ENCODE measurements at regions not wholly inside any gene's neighbourhood (a gene's known extent, or its start where the extent isn't known, plus 50 kb on each side); places are given as distances from the start of the nearest gene placed in this dataset.

DNA sequence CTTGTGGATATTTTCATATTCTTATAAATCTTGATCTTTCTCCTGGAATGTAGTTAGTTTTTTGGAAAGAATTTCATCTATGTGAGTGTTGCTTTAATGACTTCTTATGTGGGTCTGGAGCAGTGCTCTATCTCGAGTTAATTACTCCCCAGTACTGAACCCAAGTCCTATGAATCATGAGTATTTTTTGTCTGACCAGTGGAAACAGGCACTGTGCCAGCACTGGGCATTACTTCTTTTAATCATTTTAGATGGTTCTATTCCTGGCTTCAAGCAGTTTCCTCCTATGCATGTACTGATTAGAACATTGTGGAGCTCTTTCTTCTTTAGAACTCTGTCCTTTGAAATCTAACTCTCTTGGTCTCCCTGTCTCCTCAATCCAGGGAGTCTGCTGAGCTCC lies 466.3 kb downstream of the PCDH17 start:
- TF ChIP-seq RAD21 (IDR thresholded peaks at IDR 0.05) (no peak), GABPA (IDR thresholded peaks at IDR 0.05 in 1 of 2, conservative IDR thresholded peaks at IDR 0.05 in 1 of 2) (no peak), HNF4A (conservative IDR thresholded peaks at IDR 0.05) (no peak), SP1 (IDR thresholded peaks at IDR 0.05) (no peak), HNF4G (IDR thresholded peaks at IDR 0.05) (no peak), NR2F2 (IDR thresholded peaks at IDR 0.05) (no peak)
- TF ChIP-seq, protein P1, sequence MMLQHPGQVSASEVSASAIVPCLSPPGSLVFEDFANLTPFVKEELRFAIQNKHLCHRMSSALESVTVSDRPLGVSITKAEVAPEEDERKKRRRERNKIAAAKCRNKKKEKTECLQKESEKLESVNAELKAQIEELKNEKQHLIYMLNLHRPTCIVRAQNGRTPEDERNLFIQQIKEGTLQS (IDR thresholded peaks at IDR 0.05) = no peak
- TF ChIP-seq, protein P2, sequence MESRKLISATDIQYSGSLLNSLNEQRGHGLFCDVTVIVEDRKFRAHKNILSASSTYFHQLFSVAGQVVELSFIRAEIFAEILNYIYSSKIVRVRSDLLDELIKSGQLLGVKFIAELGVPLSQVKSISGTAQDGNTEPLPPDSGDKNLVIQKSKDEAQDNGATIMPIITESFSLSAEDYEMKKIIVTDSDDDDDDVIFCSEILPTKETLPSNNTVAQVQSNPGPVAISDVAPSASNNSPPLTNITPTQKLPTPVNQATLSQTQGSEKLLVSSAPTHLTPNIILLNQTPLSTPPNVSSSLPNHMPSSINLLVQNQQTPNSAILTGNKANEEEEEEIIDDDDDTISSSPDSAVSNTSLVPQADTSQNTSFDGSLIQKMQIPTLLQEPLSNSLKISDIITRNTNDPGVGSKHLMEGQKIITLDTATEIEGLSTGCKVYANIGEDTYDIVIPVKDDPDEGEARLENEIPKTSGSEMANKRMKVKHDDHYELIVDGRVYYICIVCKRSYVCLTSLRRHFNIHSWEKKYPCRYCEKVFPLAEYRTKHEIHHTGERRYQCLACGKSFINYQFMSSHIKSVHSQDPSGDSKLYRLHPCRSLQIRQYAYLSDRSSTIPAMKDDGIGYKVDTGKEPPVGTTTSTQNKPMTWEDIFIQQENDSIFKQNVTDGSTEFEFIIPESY (IDR thresholded peaks at IDR 0.05) = no peak
- TF ChIP-seq, protein P3, sequence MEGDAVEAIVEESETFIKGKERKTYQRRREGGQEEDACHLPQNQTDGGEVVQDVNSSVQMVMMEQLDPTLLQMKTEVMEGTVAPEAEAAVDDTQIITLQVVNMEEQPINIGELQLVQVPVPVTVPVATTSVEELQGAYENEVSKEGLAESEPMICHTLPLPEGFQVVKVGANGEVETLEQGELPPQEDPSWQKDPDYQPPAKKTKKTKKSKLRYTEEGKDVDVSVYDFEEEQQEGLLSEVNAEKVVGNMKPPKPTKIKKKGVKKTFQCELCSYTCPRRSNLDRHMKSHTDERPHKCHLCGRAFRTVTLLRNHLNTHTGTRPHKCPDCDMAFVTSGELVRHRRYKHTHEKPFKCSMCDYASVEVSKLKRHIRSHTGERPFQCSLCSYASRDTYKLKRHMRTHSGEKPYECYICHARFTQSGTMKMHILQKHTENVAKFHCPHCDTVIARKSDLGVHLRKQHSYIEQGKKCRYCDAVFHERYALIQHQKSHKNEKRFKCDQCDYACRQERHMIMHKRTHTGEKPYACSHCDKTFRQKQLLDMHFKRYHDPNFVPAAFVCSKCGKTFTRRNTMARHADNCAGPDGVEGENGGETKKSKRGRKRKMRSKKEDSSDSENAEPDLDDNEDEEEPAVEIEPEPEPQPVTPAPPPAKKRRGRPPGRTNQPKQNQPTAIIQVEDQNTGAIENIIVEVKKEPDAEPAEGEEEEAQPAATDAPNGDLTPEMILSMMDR (IDR thresholded peaks at IDR 0.05; ENCODE audit: low read depth, low read length, missing input control) = no peak
- TF ChIP-seq, protein P4, sequence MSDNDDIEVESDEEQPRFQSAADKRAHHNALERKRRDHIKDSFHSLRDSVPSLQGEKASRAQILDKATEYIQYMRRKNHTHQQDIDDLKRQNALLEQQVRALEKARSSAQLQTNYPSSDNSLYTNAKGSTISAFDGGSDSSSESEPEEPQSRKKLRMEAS (IDR thresholded peaks at IDR 0.05) = no peak
- Histone ChIP-seq H3K27ac (ENCODE audit: low read depth in 1 of 2, low read length in 2 of 2) (no peak overlapping the region), H3K9me3 (ENCODE audit: control insufficient read depth in 4 of 4, low read length in 3 of 4) (no peaks in the 10 kb centered on the region), H3K4me1 (ENCODE audit: control insufficient read depth in 4 of 4, insufficient read depth in 4 of 4, low read length in 3 of 4) (no peaks in the 10 kb centered on the region), H3K4me3 (ENCODE audit: low read depth in 1 of 3, low read length in 3 of 3) (no peak overlapping the region), H3K36me3 (ENCODE audit: control insufficient read depth in 4 of 4, insufficient read depth in 3 of 4, low read depth in 1 of 4, low read length in 3 of 4) (no peaks in the 10 kb centered on the region), H3K9ac (ENCODE audit: low read depth in 1 of 2, low read length in 2 of 2) (no peak overlapping the region), H3K27me3 (ENCODE audit: control insufficient read depth in 4 of 4, insufficient read depth in 4 of 4, low read length in 3 of 4) (no peaks in the 10 kb centered on the region)
- no peak for DNase-seq (ENCODE audit: low spot score)
- 63% methylated on average over 1 of the region's 1 CpG for WGBS

DNA sequence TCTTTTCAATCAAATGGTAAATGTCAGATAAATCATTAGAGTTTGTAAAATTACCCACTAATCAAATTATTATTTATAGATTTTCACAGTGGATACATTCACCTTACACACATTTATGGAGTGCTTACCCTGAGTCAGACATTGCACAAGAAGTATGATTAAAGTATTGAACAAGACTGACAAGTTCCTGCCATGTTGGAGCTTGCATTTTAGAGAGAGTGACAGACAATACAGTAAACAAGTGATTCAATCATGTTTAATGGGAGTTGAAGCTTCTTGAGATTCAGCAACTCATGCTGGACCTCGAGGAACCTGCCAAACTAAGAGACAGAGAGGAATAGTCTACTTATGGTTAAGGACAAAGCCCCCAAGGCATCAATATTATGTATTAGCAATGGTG lies 487.8 kb downstream of the PCDH17 start:
- Histone ChIP-seq H3K9me3 (ENCODE audit: control insufficient read depth in 4 of 4, low read length in 3 of 4) (no peaks in the 10 kb centered on the region), H3K36me3 (ENCODE audit: control insufficient read depth in 4 of 4, insufficient read depth in 3 of 4, low read depth in 1 of 4, low read length in 3 of 4) (no peaks in the 10 kb centered on the region), H3K4me3 (ENCODE audit: low read depth in 1 of 3, low read length in 3 of 3) (no peak overlapping the region), H3K9ac (ENCODE audit: low read depth in 1 of 2, low read length in 2 of 2) (no peak overlapping the region), H3K4me1 (ENCODE audit: control insufficient read depth in 4 of 4, insufficient read depth in 4 of 4, low read length in 3 of 4) (no peaks in the 10 kb centered on the region), H3K27me3 (ENCODE audit: control insufficient read depth in 4 of 4, insufficient read depth in 4 of 4, low read length in 3 of 4) (no peaks in the 10 kb centered on the region), H3K27ac (ENCODE audit: low read depth in 1 of 2, low read length in 2 of 2) (no peak overlapping the region)
- no peak for DNase-seq (ENCODE audit: low spot score)
- TF ChIP-seq, protein P5, sequence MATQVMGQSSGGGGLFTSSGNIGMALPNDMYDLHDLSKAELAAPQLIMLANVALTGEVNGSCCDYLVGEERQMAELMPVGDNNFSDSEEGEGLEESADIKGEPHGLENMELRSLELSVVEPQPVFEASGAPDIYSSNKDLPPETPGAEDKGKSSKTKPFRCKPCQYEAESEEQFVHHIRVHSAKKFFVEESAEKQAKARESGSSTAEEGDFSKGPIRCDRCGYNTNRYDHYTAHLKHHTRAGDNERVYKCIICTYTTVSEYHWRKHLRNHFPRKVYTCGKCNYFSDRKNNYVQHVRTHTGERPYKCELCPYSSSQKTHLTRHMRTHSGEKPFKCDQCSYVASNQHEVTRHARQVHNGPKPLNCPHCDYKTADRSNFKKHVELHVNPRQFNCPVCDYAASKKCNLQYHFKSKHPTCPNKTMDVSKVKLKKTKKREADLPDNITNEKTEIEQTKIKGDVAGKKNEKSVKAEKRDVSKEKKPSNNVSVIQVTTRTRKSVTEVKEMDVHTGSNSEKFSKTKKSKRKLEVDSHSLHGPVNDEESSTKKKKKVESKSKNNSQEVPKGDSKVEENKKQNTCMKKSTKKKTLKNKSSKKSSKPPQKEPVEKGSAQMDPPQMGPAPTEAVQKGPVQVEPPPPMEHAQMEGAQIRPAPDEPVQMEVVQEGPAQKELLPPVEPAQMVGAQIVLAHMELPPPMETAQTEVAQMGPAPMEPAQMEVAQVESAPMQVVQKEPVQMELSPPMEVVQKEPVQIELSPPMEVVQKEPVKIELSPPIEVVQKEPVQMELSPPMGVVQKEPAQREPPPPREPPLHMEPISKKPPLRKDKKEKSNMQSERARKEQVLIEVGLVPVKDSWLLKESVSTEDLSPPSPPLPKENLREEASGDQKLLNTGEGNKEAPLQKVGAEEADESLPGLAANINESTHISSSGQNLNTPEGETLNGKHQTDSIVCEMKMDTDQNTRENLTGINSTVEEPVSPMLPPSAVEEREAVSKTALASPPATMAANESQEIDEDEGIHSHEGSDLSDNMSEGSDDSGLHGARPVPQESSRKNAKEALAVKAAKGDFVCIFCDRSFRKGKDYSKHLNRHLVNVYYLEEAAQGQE (IDR thresholded peaks at IDR 0.05) = no peak
- TF ChIP-seq TAF1 (conservative IDR thresholded peaks at IDR 0.05) (no peak), EGR1 (IDR thresholded peaks at IDR 0.05; ENCODE audit: low read depth in 2 of 2) (no peak), GABPA (IDR thresholded peaks at IDR 0.05 in 1 of 2, conservative IDR thresholded peaks at IDR 0.05 in 1 of 2) (no peak), FOXA1 (IDR thresholded peaks at IDR 0.05) (no peak), FOXA2 (IDR thresholded peaks at IDR 0.05) (no peak), RXRA (IDR thresholded peaks at IDR 0.05) (no peak), HNF4G (IDR thresholded peaks at IDR 0.05) (no peak), RAD21 (IDR thresholded peaks at IDR 0.05) (no peak), SP1 (IDR thresholded peaks at IDR 0.05) (no peak), NR2F2 (IDR thresholded peaks at IDR 0.05) (no peak), HNF4A (conservative IDR thresholded peaks at IDR 0.05) (no peak)
- TF ChIP-seq, protein P1 (IDR thresholded peaks at IDR 0.05) = no peak
- TF ChIP-seq, protein P2 (IDR thresholded peaks at IDR 0.05) = no peak
- 28% methylated on average over 1 of the region's 1 CpG for WGBS
